C4-2B (cell line): ENCODE measurements at regions not wholly inside any gene's neighbourhood (a gene's known extent, or its start where the extent isn't known, plus 50 kb on each side); places are given as distances from the start of the nearest gene placed in this dataset.

Source experiments
- H3K27ac ChIP-seq: fragments of 450-650 bp; 2 replicates; pipeline ENCODE4 v1.5.1; 2017
- CTCF ChIP-seq: fragments of 450-650 bp; conservative IDR thresholded peaks from 2 replicates; pipeline ENCODE4 v1.5.1; 2017; ENCODE audit warnings: mild to moderate bottlenecking
- ZFX ChIP-seq: fragments of 450-650 bp; IDR thresholded peaks from 2 replicates; pipeline ENCODE4 v1.6.1; 2017

- TF ChIP-seq CTCF (no peak), ZFX (no peak)
Measured at GRCh38 chr12:98137278-98137677, 378.1 kb upstream of the TMPO start.

GRCh38 chr12:98144953-98145352 is 370.4 kb upstream of the TMPO start:
- no peak overlapping the region for H3K27ac ChIP-seq
- TF ChIP-seq ZFX (no peak), CTCF (no peak)

More at GRCh38 chr12:98137278-98137677, 378.1 kb upstream of the TMPO start:
- no peak overlapping the region for H3K27ac ChIP-seq

GRCh38 chr12:98146043-98146442 is 369.3 kb upstream of the TMPO start:
- TF ChIP-seq ZFX, result no peak
- TF ChIP-seq CTCF, result no peak

GRCh38 chr12:98146487-98146886 is 368.9 kb upstream of the TMPO start:
- TF ChIP-seq CTCF (no peak), ZFX (no peak)
- no peak overlapping the region for H3K27ac ChIP-seq

More at GRCh38 chr12:98146043-98146442, 369.3 kb upstream of the TMPO start:
- H3K27ac ChIP-seq, result no peak overlapping the region

DNA sequence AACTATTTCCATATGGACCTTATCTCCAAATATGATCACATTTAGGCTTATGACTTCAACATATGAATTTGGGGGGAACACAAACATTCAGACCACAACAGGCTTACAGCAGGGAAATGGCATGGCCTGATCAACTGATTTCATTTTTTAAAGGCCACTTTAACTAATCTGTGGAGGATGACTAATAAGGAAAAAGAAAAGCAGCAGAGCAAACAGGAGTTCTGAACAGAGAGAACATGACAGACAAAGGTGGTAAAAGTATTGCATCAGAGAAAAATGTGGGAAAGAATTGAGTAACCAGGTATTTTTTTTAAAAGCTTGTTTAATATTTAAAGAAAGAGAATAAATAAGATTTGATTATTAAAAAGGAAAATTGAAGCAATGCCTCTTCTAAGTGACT is 366.1 kb upstream of the TMPO start:
- TF ChIP-seq CTCF (no peak), ZFX (no peak)
- H3K27ac ChIP-seq, result no peak overlapping the region

- no peak overlapping the region for H3K27ac ChIP-seq
- TF ChIP-seq ZFX, result no peak
- no peak for TF ChIP-seq CTCF
Measured at GRCh38 chr12:98149691-98150210, 365.6 kb upstream of the TMPO start.

DNA sequence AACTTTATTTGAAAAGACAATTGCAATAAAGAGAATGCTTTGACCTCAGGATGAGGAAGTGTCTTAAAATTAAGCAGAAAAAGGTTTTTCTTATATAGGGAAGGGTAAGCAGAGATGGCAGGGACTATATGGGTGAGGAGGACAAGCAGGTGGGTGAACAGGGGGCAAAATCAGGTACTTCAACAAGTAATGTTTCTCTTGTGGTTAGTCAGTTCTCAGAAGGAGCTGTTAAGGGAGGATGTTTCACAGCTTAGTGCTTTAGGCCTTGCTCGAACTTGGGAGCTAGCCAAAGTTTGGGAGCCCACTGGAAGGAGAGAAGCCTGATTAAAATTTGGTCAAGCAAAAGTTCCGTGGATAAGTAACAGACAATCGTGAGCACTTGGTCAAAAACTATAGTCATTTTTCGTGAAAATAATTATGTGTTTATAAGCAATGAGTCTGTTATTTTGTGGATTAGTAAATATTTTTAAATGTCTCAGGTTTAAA is 364.2 kb upstream of the TMPO start:
- no peak overlapping the region for H3K27ac ChIP-seq
- no peak for TF ChIP-seq ZFX
- TF ChIP-seq CTCF, result no peak
